Mesenchymal stem cell (in vitro differentiated cells and primary cell): ENCODE measurements at regions not wholly inside any gene's neighbourhood (a gene's known extent, or its start where the extent isn't known, plus 50 kb on each side); places are given as distances from the start of the nearest gene placed in this dataset.

Experiments
- DNase-seq: peaks from one replicate; pipeline ENCODE4 v3.0.0-alpha.2; 2013
- H2AFZ ChIP-seq: one replicate; pipeline ENCODE4 v1.6.1; 2013; ENCODE audit warnings: low read depth, mild to moderate bottlenecking, control low read depth, inconsistent platforms, low read length, moderate library complexity
- H2AK5ac ChIP-seq: 2 replicates; pipeline ENCODE4 v1.6.1; 2013; ENCODE audit warnings: low read length, moderate library complexity, mild to moderate bottlenecking, inconsistent platforms; ENCODE audit not compliant: severe bottlenecking
- H2BK120ac ChIP-seq: one replicate; pipeline ENCODE4 v1.6.1; 2013; ENCODE audit warnings: low read depth, mild to moderate bottlenecking, inconsistent platforms, low read length, moderate library complexity
- H2BK12ac ChIP-seq, 2 experiments: one replicate each; pipeline ENCODE4 v1.6.1; 2013; ENCODE audit warnings: inconsistent platforms in 2 of 2, low read length in 2 of 2, mild to moderate bottlenecking in 2 of 2, moderate library complexity in 2 of 2, control low read depth in 1 of 2
- H2BK15ac ChIP-seq: one replicate; pipeline ENCODE4 v1.6.1; 2013; ENCODE audit warnings: mild to moderate bottlenecking, low read depth, inconsistent platforms; ENCODE audit not compliant: poor library complexity, severe bottlenecking
- H2BK5ac ChIP-seq: 2 replicates; pipeline ENCODE4 v1.6.1; 2013; ENCODE audit warnings: low read depth, mild to moderate bottlenecking, low read length, control low read depth, inconsistent platforms; ENCODE audit not compliant: poor library complexity, severe bottlenecking
- H3K14ac ChIP-seq, 2 experiments: one replicate each; pipeline ENCODE4 v1.6.1; 2013; ENCODE audit warnings: inconsistent platforms in 2 of 2, low read length in 2 of 2, control low read depth in 1 of 2, mild to moderate bottlenecking in 1 of 2, moderate library complexity in 1 of 2
- H3K18ac ChIP-seq, 2 experiments: one replicate each; pipeline ENCODE4 v1.6.1; 2013; ENCODE audit warnings: inconsistent platforms in 2 of 2, low read length in 2 of 2, control low read depth in 1 of 2, low read depth in 1 of 2, mild to moderate bottlenecking in 1 of 2
- H3K23ac ChIP-seq, 2 experiments: one replicate each; pipeline ENCODE4 v1.6.1; 2013; ENCODE audit warnings: inconsistent platforms in 2 of 2, low read length in 2 of 2, mild to moderate bottlenecking in 2 of 2, moderate library complexity in 2 of 2, control low read depth in 1 of 2
- H3K27ac ChIP-seq: 2 replicates; pipeline ENCODE4 v1.5.1; 2013; ENCODE audit warnings: mild to moderate bottlenecking, moderate library complexity, low read length, control low read depth, inconsistent platforms; ENCODE audit not compliant: poor library complexity, severe bottlenecking
- H3K27me3 ChIP-seq, 2 experiments: 2 replicates each; pipeline versions ENCODE4 v1.6.1 to v1.7.0; 2013; ENCODE audit warnings: low read length in 2 of 2, mild to moderate bottlenecking in 2 of 2, moderate library complexity in 2 of 2, control low read depth in 1 of 2, inconsistent platforms in 1 of 2; ENCODE audit not compliant: control insufficient read depth in 1 of 2, insufficient read depth in 1 of 2
- H3K36me3 ChIP-seq, 2 experiments: 2 replicates each; pipeline versions ENCODE4 v1.6.1 to v1.7.0; 2013; ENCODE audit warnings: low read length in 2 of 2, control low read depth in 1 of 2, inconsistent platforms in 1 of 2, low read depth in 1 of 2, mild to moderate bottlenecking in 1 of 2; ENCODE audit not compliant: insufficient read depth in 2 of 2, control insufficient read depth in 1 of 2
- H3K4ac ChIP-seq, 2 experiments: one replicate each; pipeline ENCODE4 v1.6.1; 2013; ENCODE audit warnings: inconsistent platforms in 2 of 2, low read length in 2 of 2, mild to moderate bottlenecking in 2 of 2, moderate library complexity in 2 of 2, control low read depth in 1 of 2, low read depth in 1 of 2
- H3K4me1 ChIP-seq: 2 replicates; pipeline ENCODE4 v1.6.1; 2013; ENCODE audit warnings: low read depth, low read length, control low read depth; ENCODE audit not compliant: control insufficient read depth, insufficient read depth
- H3K4me2 ChIP-seq: 2 replicates; pipeline ENCODE4 v1.6.1; 2013; ENCODE audit warnings: low read length, mild to moderate bottlenecking, inconsistent platforms; ENCODE audit not compliant: poor library complexity, severe bottlenecking
- H3K4me3 ChIP-seq, 2 experiments: 2 replicates each; pipeline versions ENCODE4 v1.5.1 to v1.7.0; 2013; ENCODE audit warnings: low read length in 2 of 2, mild to moderate bottlenecking in 2 of 2, control low read depth in 1 of 2, low read depth in 1 of 2; ENCODE audit not compliant: insufficient read depth in 1 of 2
- H3K79me1 ChIP-seq: replicated peaks from 2 replicates; pipeline ENCODE4 v1.6.1; 2013; ENCODE audit warnings: mild to moderate bottlenecking, control low read depth, low read length, inconsistent platforms; ENCODE audit not compliant: poor library complexity, severe bottlenecking
- H3K9ac ChIP-seq: 2 replicates; pipeline ENCODE4 v1.7.0; 2013; ENCODE audit warnings: mild to moderate bottlenecking, low read length, moderate library complexity
- H3K9me3 ChIP-seq: 2 replicates; pipeline ENCODE4 v1.7.0; 2013; ENCODE audit warnings: mild to moderate bottlenecking, low read length; ENCODE audit not compliant: control insufficient read depth
- H4K8ac ChIP-seq: one replicate; pipeline ENCODE4 v1.6.1; 2013; ENCODE audit warnings: inconsistent platforms, mild to moderate bottlenecking, low read length, moderate library complexity
- H4K91ac ChIP-seq: one replicate; pipeline ENCODE4 v1.6.1; 2013; ENCODE audit warnings: mild to moderate bottlenecking, low read length, inconsistent platforms
- WGBS: methylation state at CpG from one replicate; pipeline ENCODE4 v1.1.7; 2013; ENCODE audit warnings: mixed read lengths; 5-methylcytosine and 5-hydroxymethylcytosine counted together

GRCh38 chr2:164142755-164143154, 406.9 kb upstream of the FIGN start:
- Histone ChIP-seq H3K27ac (no peak overlapping the region), H4K8ac (no peak overlapping the region), H3K4me2 (no peak overlapping the region), H2BK120ac (no peak overlapping the region), H2AFZ (no peak overlapping the region), H4K91ac (no peak overlapping the region), H3K36me3 (no peaks in the 10 kb centered on the region), H3K9ac (no peak overlapping the region), H3K4me3 (no peak overlapping the region), H3K23ac (no peak overlapping the region), H3K4me1 (no peaks in the 10 kb centered on the region), H3K27me3 (no peaks in the 10 kb centered on the region), H2BK5ac (no peak overlapping the region), H2BK15ac (no peak overlapping the region), H3K18ac (no peak overlapping the region), H3K79me1 (no peaks in the 10 kb centered on the region), H2BK12ac (no peak overlapping the region), H2AK5ac (no peak overlapping the region), H3K14ac (no peak overlapping the region), H3K9me3 (no peaks in the 10 kb centered on the region), H3K4ac (no peak overlapping the region)
- no peak for DNase-seq
- WGBS, result 96% methylated on average over 4 of the region's 5 CpGs

DNA sequence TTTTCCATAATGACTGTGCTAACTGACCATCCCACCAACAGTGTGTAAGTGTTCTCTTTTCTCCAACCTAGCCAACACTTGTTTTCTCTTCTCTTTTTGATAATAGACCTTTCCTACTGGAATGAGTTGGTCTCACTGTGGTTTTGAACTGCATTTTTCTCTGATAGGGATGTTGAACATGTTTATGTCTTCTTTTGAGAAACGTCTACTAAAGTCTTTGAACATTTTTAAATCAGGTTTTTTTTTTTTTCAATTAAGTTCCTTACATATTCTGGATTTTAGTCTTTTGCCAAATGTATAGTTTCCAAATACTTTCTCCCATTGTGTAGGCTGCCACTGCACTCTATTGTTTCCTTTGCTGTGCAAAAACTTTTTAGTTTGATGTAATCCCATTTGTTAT, 405.5 kb upstream of the FIGN start:
- H3K27me3 ChIP-seq, result no peaks in the 10 kb centered on the region
- no peak overlapping the region for H3K23ac ChIP-seq
- H4K8ac ChIP-seq, result no peak overlapping the region
- no peak overlapping the region for H2BK120ac ChIP-seq
- H3K4ac ChIP-seq, result no peak overlapping the region
- H2BK5ac ChIP-seq, result no peak overlapping the region
- H4K91ac ChIP-seq, result no peak overlapping the region
- no CpG with 5 or more reads among the region's 1 CpG for WGBS
- H3K9ac ChIP-seq, result no peak overlapping the region
- H3K4me1 ChIP-seq, result no peaks in the 10 kb centered on the region
- H3K18ac ChIP-seq, result no peak overlapping the region
- no peak overlapping the region for H3K4me2 ChIP-seq
- H3K14ac ChIP-seq, result no peak overlapping the region
- H3K4me3 ChIP-seq, result no peak overlapping the region
- no peaks in the 10 kb centered on the region for H3K9me3 ChIP-seq
- no peak overlapping the region for H3K27ac ChIP-seq
- H2BK15ac ChIP-seq, result no peak overlapping the region
- no peak overlapping the region for H2BK12ac ChIP-seq
- H3K79me1 ChIP-seq, result no peaks in the 10 kb centered on the region
- H3K36me3 ChIP-seq, result no peaks in the 10 kb centered on the region
- no peak for DNase-seq
- H2AFZ ChIP-seq, result no peak overlapping the region
- H2AK5ac ChIP-seq, result no peak overlapping the region

DNA sequence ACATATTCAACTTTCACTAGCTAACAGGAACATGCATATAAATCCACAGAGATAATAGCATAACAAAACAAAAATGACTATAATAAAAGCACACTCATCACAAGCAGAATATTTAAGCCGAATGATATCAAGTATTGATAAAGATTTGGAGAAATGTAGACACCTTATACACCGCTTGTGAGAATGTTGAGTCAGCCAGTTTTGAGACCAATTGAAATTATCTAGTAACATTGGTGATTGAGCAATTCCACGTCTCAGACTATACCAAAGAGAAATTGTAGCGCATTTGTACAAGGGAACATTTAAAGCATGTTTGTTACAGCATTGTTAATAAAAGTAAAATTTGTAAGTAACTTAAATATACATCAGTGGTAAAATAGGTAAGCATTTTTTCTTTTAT, 402.9 kb upstream of the FIGN start:
- Histone ChIP-seq H3K4me3 (no peak overlapping the region), H2BK15ac (no peak overlapping the region), H3K27me3 (no peaks in the 10 kb centered on the region), H2BK5ac (no peak overlapping the region), H3K4ac (no peak overlapping the region), H3K14ac (no peak overlapping the region), H3K9me3 (no peaks in the 10 kb centered on the region), H3K27ac (no peak overlapping the region), H3K9ac (no peak overlapping the region), H2BK120ac (no peak overlapping the region), H4K91ac (no peak overlapping the region), H3K79me1 (no peaks in the 10 kb centered on the region), H3K18ac (no peak overlapping the region), H3K36me3 (no peaks in the 10 kb centered on the region), H4K8ac (no peak overlapping the region), H2AK5ac (no peak overlapping the region), H3K4me1 (no peaks in the 10 kb centered on the region), H3K4me2 (no peak overlapping the region), H3K23ac (no peak overlapping the region), H2BK12ac (no peak overlapping the region), H2AFZ (no peak overlapping the region)
- no peak for DNase-seq
- 96% methylated on average over 2 of the region's 4 CpGs for WGBS

- no peaks in the 10 kb centered on the region for H3K4me1 ChIP-seq
- no peak for DNase-seq
- no peak overlapping the region for H3K9ac ChIP-seq
- H3K4ac ChIP-seq, result no peak overlapping the region
- H3K14ac ChIP-seq, result no peak overlapping the region
- H3K4me2 ChIP-seq, result no peak overlapping the region
- no peak overlapping the region for H2AK5ac ChIP-seq
- no peaks in the 10 kb centered on the region for H3K79me1 ChIP-seq
- H3K9me3 ChIP-seq, result no peaks in the 10 kb centered on the region
- no peaks in the 10 kb centered on the region for H3K36me3 ChIP-seq
- no peak overlapping the region for H3K27ac ChIP-seq
- no peak overlapping the region for H2BK5ac ChIP-seq
- H3K18ac ChIP-seq, result no peak overlapping the region
- 83% methylated on average over 3 of the region's 4 CpGs for WGBS
- H3K23ac ChIP-seq, result no peak overlapping the region
- no peak overlapping the region for H4K8ac ChIP-seq
- no peak overlapping the region for H3K4me3 ChIP-seq
- no peak overlapping the region for H2BK15ac ChIP-seq
- no peak overlapping the region for H2BK12ac ChIP-seq
- H4K91ac ChIP-seq, result no peak overlapping the region
- H2AFZ ChIP-seq, result no peak overlapping the region
- no peaks in the 10 kb centered on the region for H3K27me3 ChIP-seq
- no peak overlapping the region for H2BK120ac ChIP-seq
These were observed 398.5 kb upstream of the FIGN start for GRCh38 chr2:164134336-164134735.
